ENCODE measurements at regions not wholly inside any gene's neighbourhood (a gene's known extent, or its start where the extent isn't known, plus 50 kb on each side); places are given as distances from the start of the nearest gene placed in this dataset.

GRCh38 chr17:5877948-5878347 lies 192.2 kb upstream of the WSCD1 start:
- TF ChIP-seq CTCF (IDR thresholded peaks at IDR 0.05; ENCODE audit: low read depth, low read length) (no peak), MAX (IDR thresholded peaks at IDR 0.05; ENCODE audit: low read depth, low read length) (no peak)

Measured in NB4 (cell line).